Vagina (tissue), 2 donors: ENCODE measurements at regions not wholly inside any gene's neighbourhood (a gene's known extent, or its start where the extent isn't known, plus 50 kb on each side); places are given as distances from the start of the nearest gene placed in this dataset.

Source experiments
- CTCF ChIP-seq, 3 experiments: fragments of 450-650 bp in 2 of 3; fragments of 200-600 bp in 1 of 3; sonication (generic) in 1 of 3; IDR thresholded peaks; one replicate each; pipeline ENCODE4 v1.5.1; 2017 to 2019; ENCODE audit warnings: antibody characterized with exemption in 3 of 3, mild to moderate bottlenecking in 2 of 3, moderate library complexity in 2 of 3
- POLR2A ChIP-seq, 2 donors: fragments of 450-650 bp; IDR thresholded peaks; one replicate each; pipeline ENCODE4 v1.6.1; 2017; ENCODE audit warnings: antibody characterized with exemption in 2 of 2, mild to moderate bottlenecking in 2 of 2, moderate library complexity in 2 of 2

DNA sequence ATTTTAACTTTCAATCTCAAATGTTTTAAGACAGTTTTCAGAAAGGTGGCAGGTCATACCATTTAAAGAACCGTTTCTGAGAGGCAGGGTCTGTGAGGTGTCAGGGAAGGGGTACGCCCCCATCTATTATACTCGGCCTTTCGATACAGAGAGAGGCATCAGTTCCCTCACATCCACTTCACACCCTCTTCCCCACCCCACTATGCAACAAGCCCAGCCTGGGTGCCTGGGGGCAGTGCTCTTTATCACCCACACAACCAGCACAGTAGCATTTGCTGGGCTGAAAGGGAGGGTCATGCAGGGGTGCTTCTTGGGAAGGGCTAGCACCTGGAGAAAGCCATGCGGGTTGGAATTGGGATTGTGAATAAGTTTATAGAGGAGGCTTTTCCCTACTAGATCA lies 56.0 kb upstream of the KCNMB2 start:
- TF ChIP-seq POLR2A (IDR thresholded peaks at IDR 0.05) (no peak), CTCF (IDR thresholded peaks at IDR 0.05) (no peak)
